HepG2 (cell line): ENCODE measurements at regions not wholly inside any gene's neighbourhood (a gene's known extent, or its start where the extent isn't known, plus 50 kb on each side); places are given as distances from the start of the nearest gene placed in this dataset.
A peak's percentile ranks its signal among the peaks of the same experiment; 100 is the strongest.

Experiments
- ATAC-seq: fragments of 200-7000 bp; cut with Tn5 transposase; 3 replicates; pipeline ENCODE4 v1.9.1; 2020; ENCODE audit warnings: mild to moderate bottlenecking, moderate library complexity
- BruUV-seq: library from RNA; stranded (reverse); fragments of 400-500 nt; replicated peaks from 2 replicates; lab custom pipeline; 2021; lab: Mats Ljungman, UMichigan
- CTCF ChIA-PET: fragments of 300-600 bp; formaldehyde crosslinking; extraction: SDS; loops from one replicate; lab custom pipeline; 2021; ENCODE audit warnings: low total read pairs, inconsistent platforms, low intra/inter-chr PET ratio; lab: Yijun Ruan, JAX
- POLR2A ChIA-PET: fragments of 350-600 bp; sonication (Branson Sonifier 250); formaldehyde crosslinking; loops from one replicate; lab custom pipeline; 2020; ENCODE audit warnings: antibody characterized with exemption, inconsistent platforms; lab: Yijun Ruan, JAX
- DNase-seq: peaks from one replicate; pipeline ENCODE4 v3.0.0-alpha.2; 2015; ENCODE audit warnings: low spot score
- FAIRE-seq: peaks from 3 replicates; lab custom pipeline; 2011; peaks lifted over from hg19 to GRCh38; lab: Jason Lieb, UNC
- H2AFZ ChIP-seq: one replicate; pipeline ENCODE4 v1.6.1; 2011; ENCODE audit warnings: low read length, inconsistent platforms
- H3K27ac ChIP-seq: fragments of 300-600 bp; 3 replicates; pipeline ENCODE4 v1.8.0; 2011; ENCODE audit warnings: mixed run types, mild to moderate bottlenecking, mixed read lengths, low read length, inconsistent platforms; ENCODE audit not compliant: insufficient read depth; ENCODE audit errors: extremely low read length
- H3K27me3 ChIP-seq, 2 experiments: fragments of 200-600 bp in 1 of 2; 2 replicates in 1 of 2; 3 replicates in 1 of 2; pipeline versions ENCODE4 v1.6.0 to v1.8.0; 2011; ENCODE audit warnings: low read length in 2 of 2, mild to moderate bottlenecking in 2 of 2, moderate library complexity in 2 of 2, inconsistent platforms in 1 of 2; ENCODE audit not compliant: insufficient read depth in 2 of 2, control insufficient read depth in 1 of 2
- H3K36me3 ChIP-seq, 2 experiments: fragments of 200-600 bp in 1 of 2; replicated peaks in 1 of 2; 2 replicates in 1 of 2; 3 replicates in 1 of 2; pipeline versions ENCODE4 v1.5.1 to v1.8.0; 2011; ENCODE audit warnings: low read length in 2 of 2, inconsistent platforms in 1 of 2; ENCODE audit not compliant: insufficient read depth in 2 of 2, control insufficient read depth in 1 of 2
- H3K4me1 ChIP-seq: 2 replicates; pipeline ENCODE4 v1.5.1; 2012; ENCODE audit warnings: low read length, inconsistent platforms; ENCODE audit not compliant: insufficient read depth
- H3K4me2 ChIP-seq: 2 replicates; pipeline ENCODE4 v1.6.0; 2011; ENCODE audit warnings: low read depth, low read length, inconsistent platforms
- H3K4me3 ChIP-seq, 3 experiments: fragments of 200-600 bp in 1 of 3; sonication (generic), shearing (Covaris generic) in 1 of 3; replicated peaks in 1 of 3; 2 replicates each; pipeline ENCODE4 v1.5.1; 2011 to 2016; ENCODE audit warnings: low read length in 3 of 3, inconsistent platforms in 2 of 3, low read depth in 2 of 3, mild to moderate bottlenecking in 2 of 3, control low read depth in 1 of 3, mixed read lengths in 1 of 3; ENCODE audit not compliant: insufficient read depth in 1 of 3
- H3K79me2 ChIP-seq: one replicate; pipeline ENCODE4 v1.6.1; 2011; ENCODE audit warnings: low read length, inconsistent platforms; ENCODE audit not compliant: insufficient read depth
- H3K9ac ChIP-seq: 2 replicates; pipeline ENCODE4 v1.6.0; 2011; ENCODE audit warnings: mild to moderate bottlenecking, low read depth, low read length, inconsistent platforms; ENCODE audit not compliant: insufficient read depth
- H3K9me3 ChIP-seq: 2 replicates; pipeline ENCODE4 v1.5.1; 2012; ENCODE audit warnings: mild to moderate bottlenecking, low read length
- H4K20me1 ChIP-seq: 2 replicates; pipeline ENCODE4 v1.6.0; 2011; ENCODE audit warnings: inconsistent platforms, mild to moderate bottlenecking, low read length, moderate library complexity; ENCODE audit not compliant: insufficient read depth
- GZF1 ChIP-seq: sonication (generic); formaldehyde crosslinking; IDR thresholded peaks from 2 replicates; pipeline ENCODE4 v1.5.1; 2020; ENCODE audit warnings: mild to moderate bottlenecking, missing genetic modification reagents
- MTA1 ChIP-seq: sonication (generic); formaldehyde crosslinking; IDR thresholded peaks from 2 replicates; pipeline ENCODE4 v1.4.0; 2020; ENCODE audit warnings: missing genetic modification reagents, mild to moderate bottlenecking, borderline replicate concordance
- NONO ChIP-seq, 2 experiments: fragments of 450-650 bp in 1 of 2; sonication (generic) in 1 of 2; formaldehyde crosslinking in 1 of 2; IDR thresholded peaks in 1 of 2; conservative IDR thresholded peaks in 1 of 2; 2 replicates each; pipeline versions ENCODE4 v1.6.1 to v1.8.0; 2017 to 2022; ENCODE audit warnings: mild to moderate bottlenecking in 1 of 2, missing genetic modification reagents in 1 of 2, moderate library complexity in 1 of 2
- PHF21A ChIP-seq: sonication (generic); formaldehyde crosslinking; IDR thresholded peaks from 2 replicates; pipeline ENCODE4 v1.5.0; 2020; ENCODE audit warnings: mild to moderate bottlenecking, missing genetic modification reagents
- PHF8 ChIP-seq: sonication (generic); formaldehyde crosslinking; IDR thresholded peaks from 2 replicates; pipeline ENCODE4 v1.5.0; 2020; ENCODE audit warnings: missing genetic modification reagents
- RNF2 ChIP-seq: fragments of 450-650 bp; conservative IDR thresholded peaks from 2 replicates; pipeline ENCODE4 v1.6.1; 2016; ENCODE audit warnings: low read depth
- SCMH1 ChIP-seq: sonication (generic); formaldehyde crosslinking; IDR thresholded peaks from 2 replicates; pipeline ENCODE4 v1.9.0; 2021; ENCODE audit warnings: missing genetic modification reagents, mild to moderate bottlenecking, borderline replicate concordance
- STAT5B ChIP-seq: sonication (generic); formaldehyde crosslinking; IDR thresholded peaks from 2 replicates; pipeline ENCODE4 v1.4.0; 2020; ENCODE audit warnings: missing genetic modification reagents
- TBL1XR1 ChIP-seq: fragments of 150-350 bp; IDR thresholded peaks from 2 replicates; pipeline ENCODE4 v1.6.1; 2014; ENCODE audit warnings: borderline replicate concordance, low read length; ENCODE audit not compliant: partially characterized antibody
- ZC3H13 ChIP-seq: sonication (generic); formaldehyde crosslinking; IDR thresholded peaks from 2 replicates; pipeline ENCODE4 v1.8.1; 2023; ENCODE audit warnings: mild to moderate bottlenecking, missing genetic modification reagents, moderate library complexity
- ZFY ChIP-seq: sonication (generic); formaldehyde crosslinking; IDR thresholded peaks from 2 replicates; pipeline ENCODE4 v1.4.0; 2020; ENCODE audit warnings: missing genetic modification reagents
- ZKSCAN5 ChIP-seq: sonication (generic); formaldehyde crosslinking; IDR thresholded peaks from 2 replicates; pipeline ENCODE4 v1.5.1; 2020; ENCODE audit warnings: mild to moderate bottlenecking, missing genetic modification reagents
- ZNF124 ChIP-seq: sonication (generic); formaldehyde crosslinking; IDR thresholded peaks from 2 replicates; pipeline ENCODE4 v1.4.0; 2020; ENCODE audit warnings: missing genetic modification reagents
- ZNF17 ChIP-seq: sonication (generic); formaldehyde crosslinking; IDR thresholded peaks from 2 replicates; pipeline ENCODE4 v1.5.0; 2020; ENCODE audit warnings: mild to moderate bottlenecking, missing genetic modification reagents
- ZNF34 ChIP-seq: sonication (generic); formaldehyde crosslinking; IDR thresholded peaks from 2 replicates; pipeline ENCODE4 v1.4.0; 2020; ENCODE audit warnings: mild to moderate bottlenecking, missing genetic modification reagents, borderline replicate concordance
- ZNF530 ChIP-seq: sonication (generic); formaldehyde crosslinking; IDR thresholded peaks from 2 replicates; pipeline ENCODE4 v1.5.0; 2020; ENCODE audit warnings: low read depth, mild to moderate bottlenecking, missing genetic modification reagents
- ZNF570 ChIP-seq: sonication (generic); formaldehyde crosslinking; IDR thresholded peaks from 2 replicates; pipeline ENCODE4 v1.4.0; 2020; ENCODE audit warnings: mild to moderate bottlenecking, missing genetic modification reagents, borderline replicate concordance
- ZNF577 ChIP-seq: sonication (generic); formaldehyde crosslinking; IDR thresholded peaks from 2 replicates; pipeline ENCODE4 v1.4.0; 2020; ENCODE audit warnings: mild to moderate bottlenecking, low read depth, missing genetic modification reagents, borderline replicate concordance
- ZNF629 ChIP-seq: sonication (generic); formaldehyde crosslinking; conservative IDR thresholded peaks from 2 replicates; pipeline ENCODE4 v1.5.0; 2020; ENCODE audit warnings: missing genetic modification reagents
- ZNF784 ChIP-seq: sonication (generic); formaldehyde crosslinking; IDR thresholded peaks from 2 replicates; pipeline ENCODE4 v1.5.1; 2020; ENCODE audit warnings: missing genetic modification reagents, mild to moderate bottlenecking, borderline replicate concordance
- ZSCAN30 ChIP-seq: sonication (generic); formaldehyde crosslinking; IDR thresholded peaks from 2 replicates; pipeline ENCODE4 v1.5.0; 2020; ENCODE audit warnings: mild to moderate bottlenecking, missing genetic modification reagents
- ZUFSP ChIP-seq: sonication (generic); formaldehyde crosslinking; IDR thresholded peaks from 2 replicates; pipeline ENCODE4 v1.9.0; 2021; ENCODE audit warnings: missing genetic modification reagents, mild to moderate bottlenecking, borderline replicate concordance
- WGBS: methylation state at CpG from one replicate; pipeline ENCODE4 v1.1.6; 2017; ENCODE audit warnings: low lambda C conversion rate; 5-methylcytosine and 5-hydroxymethylcytosine counted together
- in situ Hi-C: cut with HindIII; loops from 2 replicates; pipeline ENCODE4 v1.10.0; 2017; ENCODE audit warnings: low pct_unique_long_range_greater_than_20kb; ENCODE audit not compliant: extremely low pct_ligation_motif_present
- intact Hi-C: fragments of 100-400 bp; cut with micrococcal nuclease; formaldehyde crosslinking; loops from one replicate; pipeline ENCODE4 v1.10.0; 2022; ENCODE audit not compliant: unreplicated experiment
- TF ChIP-seq, protein P1 (sequence below): sonication (generic); formaldehyde crosslinking; IDR thresholded peaks from 2 replicates; pipeline ENCODE4 v1.4.0; 2020; ENCODE audit warnings: missing genetic modification reagents; ENCODE audit errors: not compliant biosample characterization

DNA sequence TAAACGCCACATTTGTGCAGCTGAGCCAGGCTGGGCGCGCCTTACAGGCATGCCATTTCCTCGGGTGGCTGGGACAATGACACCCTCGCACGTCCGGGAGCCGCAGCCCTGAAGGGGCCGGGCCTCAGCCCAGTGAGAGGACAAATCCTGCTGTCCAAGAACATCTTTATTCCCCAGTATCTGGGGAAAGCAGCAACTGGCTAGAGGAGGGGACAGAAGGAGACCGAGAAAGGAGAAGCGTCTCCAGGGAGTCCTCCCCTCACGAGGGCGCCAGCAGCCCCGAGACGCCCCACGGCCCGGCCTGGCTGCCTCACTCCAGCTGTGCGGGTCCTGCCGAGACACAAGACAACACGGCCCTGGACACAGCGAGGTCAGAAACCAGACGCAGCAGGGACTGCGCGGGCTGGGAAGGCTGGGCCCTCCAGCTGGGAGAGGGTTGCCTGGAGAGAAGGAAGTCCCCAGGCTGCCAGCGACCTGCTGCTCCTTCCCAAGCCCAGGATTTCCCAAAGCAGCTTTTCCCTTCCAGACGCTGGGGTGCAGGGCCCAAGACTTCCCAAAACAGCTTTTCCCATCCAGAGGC lies 130.2 kb downstream of the CHSY1 start:
- CTCF ChIA-PET = interaction anchor here (0.9 to 1.3 kb wide), 2 partner anchors 106 to 137 kb away, joined by 4 read pairs; no protein-coding TSS in a partner anchor
- ATAC-seq (peak; percentile 81), DNase-seq (no peak), FAIRE-seq (no peak)
- no peak overlapping the region for H2AFZ ChIP-seq
- peak overlapping the region; percentile 64; the same call in 1 of the 2 replicates for H3K9ac ChIP-seq
- WGBS = 9% methylated on average over 17 of the region's 26 CpGs
- no peaks in the 10 kb centered on the region for H3K36me3 ChIP-seq
- no peaks in the 10 kb centered on the region for H4K20me1 ChIP-seq
- peak overlapping the region; percentile 84 for H3K4me2 ChIP-seq
- BruUV-seq = no TSS peak
- peaks cover 2 to 30% of the 10 kb centered on the region in 2 experiments; a peak in 3 of 5 replicates for H3K27me3 ChIP-seq
- H3K27ac ChIP-seq = no peak overlapping the region
- POLR2A ChIA-PET = interaction anchor here (1.3 kb wide), 1 partner anchor 31 kb away, joined by 3 read pairs; no protein-coding TSS in a partner anchor
- in situ Hi-C loops (no loop called here), intact Hi-C loops (loop anchor here (10.0 kb wide), 1 partner anchor 133 kb away; the partner anchor contains the start of gene CHSY1)
- no peaks in the 10 kb centered on the region for H3K9me3 ChIP-seq
- H3K4me1 ChIP-seq = peaks cover 42% of the 10 kb centered on the region
- no peaks in the 10 kb centered on the region for H3K79me2 ChIP-seq
- H3K4me3 ChIP-seq = peak overlapping the region; percentile 43 to 70 (median 58)
- TF ChIP-seq ZNF530 (CRISPR knock-in tag) (no peak), GZF1 (CRISPR knock-in tag) (no peak), PHF21A (CRISPR knock-in tag) (no peak), ZFY (CRISPR knock-in tag) (peak; percentile 19; the same call in 1 of the 2 replicates), ZNF34 (CRISPR knock-in tag) (no peak), SCMH1 (CRISPR knock-in tag) (no peak), STAT5B (CRISPR knock-in tag) (no peak), MTA1 (CRISPR knock-in tag) (no peak), ZNF124 (CRISPR knock-in tag) (no peak), ZKSCAN5 (CRISPR knock-in tag) (no peak), ZNF784 (CRISPR knock-in tag) (no peak), TBL1XR1 (no peak), ZNF629 (CRISPR knock-in tag) (no peak), ZNF17 (CRISPR knock-in tag) (no peak), PHF8 (CRISPR knock-in tag) (no peak), NONO (IDR thresholded peaks at IDR 0.05) (no peak), NONO (CRISPR knock-in tag; conservative IDR thresholded peaks at IDR 0.05) (no peak), ZSCAN30 (CRISPR knock-in tag) (no peak), ZNF577 (no peak), ZNF570 (CRISPR knock-in tag) (no peak), ZUFSP (CRISPR knock-in tag) (no peak), RNF2 (no peak), ZC3H13 (CRISPR knock-in tag) (no peak)
- TF ChIP-seq, protein P1, sequence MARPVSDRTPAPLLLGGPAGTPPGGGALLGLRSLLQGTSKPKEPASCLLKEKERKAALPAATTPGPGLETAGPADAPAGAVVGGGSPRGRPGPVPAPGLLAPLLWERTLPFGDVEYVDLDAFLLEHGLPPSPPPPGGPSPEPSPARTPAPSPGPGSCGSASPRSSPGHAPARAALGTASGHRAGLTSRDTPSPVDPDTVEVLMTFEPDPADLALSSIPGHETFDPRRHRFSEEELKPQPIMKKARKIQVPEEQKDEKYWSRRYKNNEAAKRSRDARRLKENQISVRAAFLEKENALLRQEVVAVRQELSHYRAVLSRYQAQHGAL (CRISPR knock-in tag) = no peak
